ENCODE measurements at regions not wholly inside any gene's neighbourhood (a gene's known extent, or its start where the extent isn't known, plus 50 kb on each side); places are given as distances from the start of the nearest gene placed in this dataset.

- no peaks in the 10 kb centered on the region for H3K27me3 Mint-ChIP-seq
- DNase-seq (ENCODE audit: extremely low spot score, unreplicated experiment): no peak
- H3K36me3 Mint-ChIP-seq: no peaks in the 10 kb centered on the region
- no peak overlapping the region for H3K27ac Mint-ChIP-seq
- TF ChIP-seq CTCF (conservative IDR thresholded peaks at IDR 0.05): no peak
- H3K4me1 Mint-ChIP-seq (ENCODE audit: unreplicated experiment): no peaks in the 10 kb centered on the region
- H3K9me3 Mint-ChIP-seq: no peaks in the 10 kb centered on the region
- H3K4me3 Mint-ChIP-seq: no peak overlapping the region
These were observed 565.4 kb upstream of the AUTS2 start for GRCh38 chr7:69032848-69033247.

- no peak for TF ChIP-seq CTCF (conservative IDR thresholded peaks at IDR 0.05)
- DNase-seq (ENCODE audit: extremely low spot score, unreplicated experiment): no peak
- Mint-ChIP-seq H3K36me3 (no peaks in the 10 kb centered on the region), H3K27ac (no peak overlapping the region), H3K9me3 (no peaks in the 10 kb centered on the region), H3K27me3 (no peaks in the 10 kb centered on the region), H3K4me3 (no peak overlapping the region), H3K4me1 (ENCODE audit: unreplicated experiment) (no peaks in the 10 kb centered on the region)
These were observed 562.4 kb upstream of the AUTS2 start for GRCh38 chr7:69035826-69036225.

- no peak for DNase-seq (ENCODE audit: extremely low spot score, unreplicated experiment)
- no peak for TF ChIP-seq CTCF (conservative IDR thresholded peaks at IDR 0.05)
- Mint-ChIP-seq H3K36me3 (no peaks in the 10 kb centered on the region), H3K4me1 (ENCODE audit: unreplicated experiment) (no peaks in the 10 kb centered on the region), H3K27ac (no peak overlapping the region), H3K27me3 (no peaks in the 10 kb centered on the region), H3K9me3 (no peaks in the 10 kb centered on the region), H3K4me3 (no peak overlapping the region)
These were observed 562.0 kb upstream of the AUTS2 start for GRCh38 chr7:69036301-69036700.

- Mint-ChIP-seq H3K4me3 (no peak overlapping the region), H3K36me3 (no peaks in the 10 kb centered on the region), H3K27me3 (no peaks in the 10 kb centered on the region), H3K27ac (no peak overlapping the region), H3K9me3 (no peaks in the 10 kb centered on the region), H3K4me1 (ENCODE audit: unreplicated experiment) (no peaks in the 10 kb centered on the region)
- no peak for TF ChIP-seq CTCF (conservative IDR thresholded peaks at IDR 0.05)
- DNase-seq (ENCODE audit: extremely low spot score, unreplicated experiment): no peak
These were observed 559.4 kb upstream of the AUTS2 start for GRCh38 chr7:69038915-69039314.

- no peaks in the 10 kb centered on the region for H3K9me3 Mint-ChIP-seq
- H3K4me1 Mint-ChIP-seq (ENCODE audit: unreplicated experiment): peaks cover 4% of the 10 kb centered on the region
- no peak overlapping the region for H3K27ac Mint-ChIP-seq
- H3K36me3 Mint-ChIP-seq: no peaks in the 10 kb centered on the region
- no peaks in the 10 kb centered on the region for H3K27me3 Mint-ChIP-seq
- H3K4me3 Mint-ChIP-seq: no peak overlapping the region
- DNase-seq (ENCODE audit: extremely low spot score, unreplicated experiment): no peak
- TF ChIP-seq CTCF (conservative IDR thresholded peaks at IDR 0.05): no peak
These were observed 556.1 kb upstream of the AUTS2 start for GRCh38 chr7:69042138-69042537.

GRCh38 chr7:69047151-69047754 lies 551.0 kb upstream of the AUTS2 start:
- H3K27me3 Mint-ChIP-seq: peaks cover 5% of the 10 kb centered on the region
- H3K4me3 Mint-ChIP-seq: no peak overlapping the region
- peaks cover 13% of the 10 kb centered on the region for H3K4me1 Mint-ChIP-seq (ENCODE audit: unreplicated experiment)
- TF ChIP-seq CTCF (conservative IDR thresholded peaks at IDR 0.05): no peak
- no peak for DNase-seq (ENCODE audit: extremely low spot score, unreplicated experiment)
- peaks cover 5% of the 10 kb centered on the region for H3K9me3 Mint-ChIP-seq
- H3K36me3 Mint-ChIP-seq: no peaks in the 10 kb centered on the region
- no peak overlapping the region for H3K27ac Mint-ChIP-seq

All from type B pancreatic cell (in vitro differentiated cells).